NCI-H2196 treated with DMSO at 0.1 percent for 48 hours (cell line): ENCODE measurements at regions not wholly inside any gene's neighbourhood (a gene's known extent, or its start where the extent isn't known, plus 50 kb on each side); places are given as distances from the start of the nearest gene placed in this dataset.

Source experiments
- DNase-seq: peaks from one replicate; lab custom pipeline; 2025; ENCODE audit not compliant: unreplicated experiment; lab: John Stamatoyannopoulos, UW

GRCh38 chr2:118791483-118791882, 56.0 kb downstream of the EN1 start:
- DNase-seq = no peak

- no peak for DNase-seq
Measured at GRCh38 chr2:118786746-118787145, 60.7 kb downstream of the EN1 start.

GRCh38 chr2:118784860-118785259, 62.6 kb downstream of the EN1 start:
- no peak for DNase-seq

GRCh38 chr2:118779362-118779761, 68.1 kb downstream of the EN1 start:
- DNase-seq = no peak

- DNase-seq = no peak
Measured at GRCh38 chr2:118774458-118775133, 72.9 kb downstream of the EN1 start.

- no peak for DNase-seq
Measured at GRCh38 chr2:118773826-118774225, 73.6 kb downstream of the EN1 start.

- DNase-seq = no peak
Measured at GRCh38 chr2:118772487-118773200, 74.8 kb downstream of the EN1 start.

- no peak for DNase-seq
Measured at GRCh38 chr2:118769707-118770400, 77.6 kb downstream of the EN1 start.

GRCh38 chr2:118766871-118767270, 80.6 kb downstream of the EN1 start:
- no peak for DNase-seq

- DNase-seq = no peak
Measured at GRCh38 chr2:118764855-118765254, 82.6 kb downstream of the EN1 start.

- no peak for DNase-seq
Measured at GRCh38 chr2:118763797-118764196, 83.7 kb downstream of the EN1 start.

GRCh38 chr2:118762290-118762689, 85.2 kb downstream of the EN1 start:
- no peak for DNase-seq

- DNase-seq = no peak
Measured at GRCh38 chr2:118761771-118762170, 85.7 kb downstream of the EN1 start.

GRCh38 chr2:118755901-118756300, 91.5 kb downstream of the EN1 start:
- DNase-seq = no peak

- no peak for DNase-seq
Measured at GRCh38 chr2:118755384-118755783, 92.1 kb downstream of the EN1 start.

- no peak for DNase-seq
Measured at GRCh38 chr2:118752762-118753429, 94.6 kb downstream of the EN1 start.

GRCh38 chr2:118750959-118751565, 96.4 kb downstream of the EN1 start:
- DNase-seq = no peak

GRCh38 chr2:118748245-118748885, 99.1 kb downstream of the EN1 start:
- no peak for DNase-seq

GRCh38 chr2:118747637-118748036, 99.8 kb downstream of the EN1 start:
- no peak for DNase-seq

- DNase-seq = no peak
Measured at GRCh38 chr2:118747066-118747465, 100.4 kb downstream of the EN1 start.
